NB4 (cell line): ENCODE measurements at regions not wholly inside any gene's neighbourhood (a gene's known extent, or its start where the extent isn't known, plus 50 kb on each side); places are given as distances from the start of the nearest gene placed in this dataset.

Experiments
- CTCF ChIP-seq: IDR thresholded peaks from one replicate; pipeline ENCODE4 v1.5.1; 2012; ENCODE audit warnings: low read depth, low read length
- MYC ChIP-seq: IDR thresholded peaks from 2 replicates; pipeline ENCODE4 v1.6.1; 2011; ENCODE audit warnings: low read depth, low read length
- POLR2A ChIP-seq: IDR thresholded peaks from 2 replicates; pipeline ENCODE4 v1.6.1; 2011; ENCODE audit warnings: mild to moderate bottlenecking; ENCODE audit not compliant: insufficient read length; ENCODE audit errors: extremely low read depth

GRCh38 chr3:6785726-6786125 is 75.2 kb upstream of the GRM7 start:
- no peak for TF ChIP-seq CTCF
- no peak for TF ChIP-seq POLR2A
- TF ChIP-seq MYC, result no peak
